CD4-positive, alpha-beta T cell treated with Interleukin-10 for 1 hour (primary cell): ENCODE measurements at regions not wholly inside any gene's neighbourhood (a gene's known extent, or its start where the extent isn't known, plus 50 kb on each side); places are given as distances from the start of the nearest gene placed in this dataset.

ENCODE experiments used
- DNase-seq: peaks from one replicate; pipeline ENCODE4 v3.0.0-alpha.2; 2020

DNA sequence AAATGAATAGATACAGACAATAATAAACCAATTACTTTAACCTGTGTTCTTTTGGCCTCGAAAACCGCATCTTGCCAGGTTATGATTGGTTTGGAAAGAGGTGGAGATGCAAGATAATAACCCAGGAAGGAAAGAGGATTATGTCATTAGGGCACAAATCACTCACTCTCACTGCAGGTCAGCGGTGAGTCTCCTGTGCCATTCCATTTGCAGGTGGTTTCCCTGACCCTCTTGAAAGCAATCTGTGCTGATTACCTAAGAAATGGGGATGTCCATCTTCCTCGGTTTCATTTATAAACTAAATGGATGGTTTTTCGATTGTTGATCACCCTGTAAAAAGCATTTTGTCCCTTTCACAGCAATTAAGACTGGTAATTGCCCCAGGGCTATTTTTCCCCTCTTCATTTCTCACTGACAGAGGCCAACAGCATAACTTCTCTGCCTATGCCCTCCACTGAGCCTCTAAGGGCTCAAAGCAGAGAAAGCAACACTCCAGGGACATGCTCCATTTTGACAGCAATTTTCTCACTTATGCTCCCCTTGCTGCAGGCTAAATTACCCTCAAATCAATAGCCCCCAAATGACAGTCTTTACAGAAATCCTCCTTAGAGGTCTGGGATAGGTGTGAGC lies 257.5 kb downstream of the IPMK start:
- DNase-seq = no peak

GRCh38 chr10:58003945-58004344 lies 263.7 kb downstream of the IPMK start:
- no peak for DNase-seq

DNA sequence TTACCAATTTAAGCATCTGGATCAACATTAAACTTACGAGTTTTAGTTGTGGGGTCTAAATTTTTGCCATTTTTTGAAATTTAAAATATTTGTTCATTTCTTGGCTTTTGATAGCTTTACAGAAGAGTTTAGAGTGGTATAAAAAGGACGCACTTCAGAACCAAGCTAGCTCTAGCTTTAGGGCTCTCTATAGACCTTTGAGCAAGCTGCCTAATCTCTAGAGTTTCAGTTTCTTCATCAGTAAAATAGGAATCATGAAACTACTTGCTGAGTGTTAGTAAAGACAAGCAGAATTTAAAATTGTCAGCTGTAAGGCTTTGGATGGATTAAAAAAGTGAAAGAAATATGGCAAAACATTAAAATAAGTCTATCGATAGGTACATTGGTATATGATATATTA lies 266.5 kb downstream of the IPMK start:
- no peak for DNase-seq

GRCh38 chr10:57996536-57996935 lies 271.2 kb downstream of the IPMK start:
- no peak for DNase-seq

- DNase-seq = no peak
These were observed 274.4 kb downstream of the IPMK start for GRCh38 chr10:57993302-57993701.

- no peak for DNase-seq
These were observed 275.2 kb downstream of the IPMK start for GRCh38 chr10:57992321-57993077.

- no peak for DNase-seq
These were observed 278.7 kb downstream of the IPMK start for GRCh38 chr10:57988964-57989363.

GRCh38 chr10:57987055-57987721 lies 280.5 kb downstream of the IPMK start:
- no peak for DNase-seq

DNA sequence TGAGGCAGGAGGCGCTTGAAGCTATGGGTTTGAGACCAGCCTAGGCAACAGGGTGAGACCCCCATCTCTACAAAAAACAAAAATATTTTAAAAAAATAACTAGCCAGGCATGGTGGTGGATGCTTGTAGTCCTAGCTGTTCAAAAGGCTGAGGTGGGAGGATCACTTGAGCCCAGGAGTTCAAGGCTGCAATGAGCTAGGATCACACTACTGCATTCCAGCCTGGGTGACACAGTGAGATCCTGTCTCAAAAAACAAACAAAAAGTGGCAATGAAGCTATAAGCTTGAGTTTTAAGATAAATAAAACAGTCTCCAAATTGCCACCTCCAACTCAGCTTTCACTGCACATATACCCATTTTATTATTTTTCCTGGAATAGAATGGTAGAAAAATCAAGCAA lies 281.3 kb downstream of the IPMK start:
- no peak for DNase-seq

DNA sequence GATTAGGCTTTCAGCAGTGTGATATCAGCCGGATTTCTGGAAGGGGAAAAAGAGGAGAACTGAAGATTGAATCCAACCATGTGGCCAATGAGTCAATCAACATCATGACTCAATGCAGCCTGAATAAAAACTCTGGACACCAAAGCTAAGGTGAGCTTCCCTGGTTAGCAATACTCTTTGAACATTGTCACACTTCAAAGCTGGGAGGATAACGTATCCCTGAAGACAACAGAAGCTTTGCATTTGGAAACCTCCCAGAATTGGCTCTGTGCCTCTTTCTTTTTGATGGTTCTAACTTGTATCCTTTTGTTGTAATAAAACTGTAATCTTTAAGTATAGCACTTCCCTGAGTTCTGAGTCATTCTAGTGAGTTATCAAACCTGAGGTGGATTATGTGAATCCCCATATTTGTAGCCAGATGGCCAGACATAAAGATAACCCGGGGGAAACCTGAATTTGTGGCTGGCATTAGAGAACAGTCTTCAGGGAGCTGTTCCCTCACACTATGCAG lies 284.4 kb downstream of the IPMK start:
- no peak for DNase-seq

- no peak for DNase-seq
These were observed 285.6 kb downstream of the IPMK start for GRCh38 chr10:57982091-57982490.

GRCh38 chr10:57979956-57980355 lies 287.7 kb downstream of the IPMK start:
- no peak for DNase-seq

DNA sequence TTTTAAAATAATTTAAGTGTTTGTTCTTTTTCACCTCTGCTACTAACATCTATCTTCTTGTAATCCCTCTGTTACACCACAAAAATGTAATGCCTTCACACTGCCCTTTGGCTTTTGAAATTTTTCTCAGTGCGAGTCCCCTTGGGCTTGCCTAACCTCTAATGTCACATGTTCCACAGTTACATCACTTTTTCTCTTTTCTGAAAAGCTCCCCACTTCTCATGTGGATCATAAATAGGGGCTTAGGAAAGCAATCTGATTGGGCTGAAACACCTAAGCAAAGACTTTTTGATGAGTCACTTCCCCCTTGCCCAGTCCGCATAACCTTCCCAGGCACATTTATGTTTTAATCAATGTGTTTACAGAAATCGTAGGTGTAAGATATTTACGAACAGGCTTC lies 288.2 kb downstream of the IPMK start:
- DNase-seq = no peak

GRCh38 chr10:57977262-57977661 lies 290.4 kb downstream of the IPMK start:
- DNase-seq = no peak

- DNase-seq = no peak
These were observed 294.2 kb downstream of the IPMK start for GRCh38 chr10:57973451-57973850.

DNA sequence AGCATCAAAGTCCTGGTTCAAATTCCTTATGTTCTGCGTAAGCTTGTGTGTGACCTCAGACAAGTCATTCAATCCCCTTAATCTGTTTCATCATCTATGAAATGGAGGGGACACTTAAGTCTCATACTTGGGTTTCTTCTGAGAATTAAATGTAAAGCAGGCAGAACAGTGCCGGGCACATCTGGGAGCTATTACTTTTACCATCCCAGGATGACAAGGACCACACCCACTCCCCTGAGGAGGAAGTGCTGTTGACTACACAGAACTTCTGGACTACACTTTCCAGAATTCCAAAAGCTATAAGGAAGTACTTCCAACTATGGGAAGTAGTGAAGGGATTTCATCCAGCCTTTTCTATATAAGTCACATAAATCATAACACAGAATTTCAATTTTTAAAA lies 294.9 kb downstream of the IPMK start:
- no peak for DNase-seq

DNA sequence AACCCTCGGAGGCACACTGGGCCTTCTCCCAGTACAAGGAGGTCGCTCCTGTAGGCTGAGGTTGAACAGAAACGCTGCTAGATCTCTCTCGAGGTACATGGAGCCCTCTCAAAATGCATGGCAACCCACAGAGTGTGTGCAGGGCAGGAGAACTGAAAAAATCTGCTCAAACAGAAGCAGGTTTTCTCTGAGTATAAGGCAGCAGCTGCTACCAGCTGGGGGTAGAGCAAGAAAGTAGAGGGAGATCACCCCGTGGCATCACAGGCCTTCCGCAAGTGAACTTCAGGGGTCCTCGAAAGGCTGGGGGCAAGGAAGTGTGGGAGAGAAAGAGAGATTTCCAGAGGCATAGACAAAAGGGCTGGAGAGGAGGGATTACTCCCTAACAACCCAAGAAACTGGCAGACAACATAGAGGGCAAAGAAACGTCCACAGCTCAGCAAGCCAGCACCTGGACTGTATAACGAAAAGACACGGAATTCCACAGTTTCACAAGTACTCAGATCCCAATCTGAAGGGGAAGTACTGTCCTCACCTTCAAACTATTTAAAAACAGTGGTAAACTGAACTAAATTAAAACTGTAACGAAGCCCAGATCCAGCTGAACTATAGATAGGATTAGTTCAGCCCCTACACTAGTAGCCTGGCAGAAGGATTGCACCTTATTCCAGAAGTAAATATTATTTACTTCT lies 299.2 kb downstream of the IPMK start:
- DNase-seq = no peak

GRCh38 chr10:57964351-57964750 lies 303.3 kb downstream of the IPMK start:
- no peak for DNase-seq

DNA sequence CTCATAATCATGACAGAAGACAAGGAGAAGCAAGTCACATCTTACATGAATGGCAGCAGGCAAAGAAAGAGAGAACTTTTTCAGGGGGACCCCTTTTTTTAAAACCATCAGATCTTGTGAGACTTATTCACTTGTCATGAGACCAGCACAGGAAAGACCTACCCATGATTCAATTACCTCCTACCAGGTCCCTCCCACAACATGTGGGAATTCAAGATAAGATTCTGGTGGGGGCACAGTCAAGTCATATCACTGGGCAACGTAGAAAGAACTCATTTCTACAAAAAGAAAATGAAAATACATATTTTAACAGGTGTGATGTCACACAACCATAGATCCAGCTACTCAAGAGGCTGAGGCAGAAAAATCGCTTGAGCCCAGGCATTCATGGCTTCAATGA lies 304.1 kb downstream of the IPMK start:
- no peak for DNase-seq

GRCh38 chr10:57962839-57963238 lies 304.9 kb downstream of the IPMK start:
- DNase-seq = no peak

- DNase-seq = no peak
These were observed 306.2 kb downstream of the IPMK start for GRCh38 chr10:57961487-57961886.

DNA sequence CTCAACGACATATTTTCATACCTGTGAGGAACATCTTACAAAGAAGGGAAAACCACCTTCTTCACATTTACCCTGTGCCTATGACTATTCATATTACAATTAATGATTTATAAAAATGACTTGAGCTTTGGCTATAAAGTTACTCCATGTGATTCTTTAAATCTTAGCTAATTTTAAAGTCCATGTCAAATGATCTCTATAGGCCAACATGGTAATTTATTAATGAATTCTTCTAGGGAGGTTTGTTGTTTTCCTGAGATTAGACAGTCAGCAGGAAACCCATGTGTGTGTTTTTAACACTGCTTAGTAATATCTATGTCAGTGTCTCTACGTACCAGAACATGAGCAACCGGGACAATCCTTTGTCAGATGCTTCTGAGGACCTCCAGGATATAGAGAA lies 307.3 kb downstream of the IPMK start:
- DNase-seq = no peak

GRCh38 chr10:57959318-57960006 lies 308.2 kb downstream of the IPMK start:
- no peak for DNase-seq
